GM19023 (cell line): ENCODE measurements at regions not wholly inside any gene's neighbourhood (a gene's known extent, or its start where the extent isn't known, plus 50 kb on each side); places are given as distances from the start of the nearest gene placed in this dataset.

Source experiments
- ATAC-seq: cut with Tn5 transposase; IDR thresholded peaks from one replicate; pipeline ENCODE4 v1.9.1; 2021; ENCODE audit warnings: mild to moderate bottlenecking, moderate library complexity; ENCODE audit not compliant: unreplicated experiment

DNA sequence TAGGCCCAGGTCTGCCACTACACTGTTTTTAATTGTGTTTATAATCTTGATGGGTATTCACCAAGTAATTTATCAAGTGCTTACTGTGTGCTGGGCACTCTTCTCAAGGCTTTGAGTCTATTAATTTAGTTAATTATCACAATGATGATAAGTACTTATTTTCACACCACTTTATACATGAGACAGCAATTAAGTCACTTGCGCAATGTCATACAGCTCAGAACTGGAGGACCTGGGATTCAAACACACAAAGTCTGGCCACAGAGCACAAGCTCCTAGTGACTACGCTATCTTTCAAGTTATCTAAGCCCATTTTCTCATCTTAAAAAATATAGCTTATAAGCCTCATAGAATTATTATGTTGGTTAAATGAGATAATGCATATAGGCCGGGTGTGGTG is 85.0 kb downstream of the LLPH start:
- ATAC-seq, result no peak

DNA sequence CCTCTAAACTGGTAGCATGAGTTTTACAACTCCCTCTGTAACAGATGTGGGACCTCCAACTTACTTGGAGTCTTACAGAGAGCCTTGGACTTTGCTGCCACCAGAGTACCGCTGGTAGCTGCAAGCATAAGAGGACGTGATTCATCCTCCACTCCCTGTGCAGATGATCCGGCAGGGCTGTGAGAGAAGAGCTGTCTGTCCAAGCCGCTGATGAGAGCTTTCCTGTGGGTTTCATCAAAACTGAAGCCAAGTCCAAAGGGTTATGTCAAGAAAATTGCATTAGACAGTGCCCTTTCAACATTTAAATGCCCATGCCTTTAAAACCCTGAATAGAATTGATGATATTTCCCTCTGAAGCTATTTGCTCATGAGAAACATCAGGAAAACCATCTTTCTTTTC is 85.8 kb downstream of the LLPH start:
- no peak for ATAC-seq

DNA sequence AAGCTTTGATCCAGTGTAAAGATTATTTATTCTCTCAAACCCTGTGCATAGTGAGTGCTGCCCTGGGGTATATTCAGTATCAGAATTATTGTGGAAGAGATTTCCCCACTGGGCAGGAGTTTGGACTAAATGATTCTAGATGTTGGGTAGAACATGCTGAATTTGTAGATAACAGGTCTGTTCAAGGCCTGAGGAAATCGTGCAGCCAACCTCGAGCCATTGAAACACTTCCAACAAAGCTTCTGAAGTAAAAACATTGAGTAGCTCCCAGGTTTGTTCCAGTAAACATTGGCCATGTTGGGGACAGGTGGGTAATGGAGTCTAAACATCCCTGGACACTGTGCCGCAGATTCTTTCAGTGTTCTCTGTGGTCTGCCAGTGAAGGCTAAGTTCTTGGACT is 87.5 kb downstream of the LLPH start:
- no peak for ATAC-seq

DNA sequence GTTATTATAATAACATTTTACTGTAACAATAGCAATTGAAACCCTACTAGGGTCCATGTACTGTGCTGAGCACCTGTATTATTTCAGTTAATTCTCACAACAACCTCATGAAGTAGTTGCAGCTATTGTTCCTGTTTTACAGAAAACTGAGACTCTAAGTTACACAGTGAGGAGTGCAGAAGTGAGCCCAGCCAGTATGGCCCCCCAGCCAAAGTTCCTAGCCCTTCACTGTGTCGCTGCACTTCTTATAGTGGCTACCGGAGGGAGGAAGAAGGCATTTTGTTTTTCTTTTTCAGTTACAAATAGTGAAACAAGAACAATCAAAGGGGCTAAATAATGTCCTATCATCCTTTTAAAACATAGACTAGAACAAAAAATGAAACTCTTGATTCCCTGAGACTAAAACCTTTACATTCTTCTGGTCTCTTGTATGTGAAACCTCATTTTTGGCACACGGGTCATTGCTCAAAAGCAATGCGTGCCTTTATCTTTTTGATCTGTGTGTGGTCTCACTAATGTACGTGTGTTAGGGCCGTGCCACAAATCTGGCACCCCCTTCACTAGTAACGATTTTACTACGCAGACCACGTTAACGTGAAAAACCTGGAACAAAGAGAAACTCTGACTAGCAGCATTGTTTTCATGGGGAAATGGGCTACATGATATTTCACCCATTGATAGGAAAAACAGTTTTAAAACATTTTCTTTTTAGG is 88.7 kb downstream of the LLPH start:
- no peak for ATAC-seq

DNA sequence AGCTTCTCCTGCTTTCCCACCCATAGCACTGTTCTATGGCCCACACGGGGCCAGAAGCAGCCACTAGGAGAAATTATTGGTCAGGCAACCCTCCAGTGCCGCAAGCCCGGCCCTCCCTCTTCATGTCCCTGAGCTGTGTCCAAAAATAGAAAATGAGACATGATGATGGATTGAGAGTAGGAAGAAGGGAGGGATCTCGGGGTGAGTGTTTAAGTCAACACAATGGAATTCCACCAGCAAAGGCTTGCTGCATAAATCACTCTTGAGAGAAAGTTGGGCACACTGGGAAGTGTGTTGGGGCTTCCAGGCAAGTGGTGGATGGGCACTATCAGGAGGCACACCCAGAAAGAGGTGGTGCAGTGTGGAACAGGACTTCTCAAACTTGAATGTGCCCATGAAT is 94.2 kb downstream of the LLPH start:
- ATAC-seq, result no peak

DNA sequence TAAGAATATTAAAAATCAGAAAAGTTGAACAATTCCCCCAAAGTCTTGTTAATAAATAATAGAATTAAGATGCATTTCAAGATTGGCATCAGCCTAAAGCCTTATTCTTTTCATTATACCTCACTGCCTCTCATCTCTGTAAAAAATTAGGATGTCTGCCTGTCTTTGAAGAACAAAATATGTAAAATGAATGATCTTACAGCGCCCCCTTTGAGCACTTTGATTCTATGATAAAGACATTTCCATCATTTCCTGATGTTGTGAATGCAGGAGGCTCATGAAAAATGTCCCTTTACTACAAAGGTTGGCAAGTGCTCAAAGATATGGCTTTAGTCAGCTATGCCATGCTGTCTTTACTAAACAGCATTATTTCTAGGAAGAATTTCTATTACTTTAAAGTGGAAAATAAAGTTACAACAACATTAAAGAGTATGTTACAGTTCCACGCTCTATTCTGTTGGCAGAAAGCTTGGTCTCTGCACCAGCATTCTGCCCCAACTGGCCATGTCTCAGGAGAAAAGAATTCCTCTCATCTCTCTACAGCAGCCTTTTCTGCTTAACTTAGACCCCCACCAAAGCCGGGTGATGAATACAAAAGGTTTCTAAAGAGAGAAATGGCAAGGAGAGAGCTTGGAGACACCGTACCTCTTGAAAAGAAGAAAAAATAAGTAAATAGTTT is 95.1 kb downstream of the LLPH start:
- no peak for ATAC-seq

DNA sequence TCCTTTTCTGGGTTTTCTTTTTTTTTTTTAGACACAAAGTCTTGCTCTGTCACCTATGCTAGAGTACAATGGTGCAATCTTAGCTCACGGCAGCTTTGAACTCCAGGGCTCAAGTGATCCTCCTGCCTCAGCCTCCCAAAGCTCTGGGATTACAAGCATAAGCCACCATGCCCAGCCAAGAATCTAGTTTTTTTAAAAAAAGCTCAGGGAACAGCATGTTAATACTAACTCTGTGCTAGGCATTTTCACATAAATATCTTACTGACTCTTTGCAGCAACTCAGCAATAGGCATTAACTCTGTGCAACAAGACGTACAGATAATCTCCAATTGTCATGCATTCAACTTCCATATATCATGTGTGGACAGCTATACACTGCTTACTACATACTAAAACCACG is 97.4 kb downstream of the LLPH start:
- no peak for ATAC-seq

DNA sequence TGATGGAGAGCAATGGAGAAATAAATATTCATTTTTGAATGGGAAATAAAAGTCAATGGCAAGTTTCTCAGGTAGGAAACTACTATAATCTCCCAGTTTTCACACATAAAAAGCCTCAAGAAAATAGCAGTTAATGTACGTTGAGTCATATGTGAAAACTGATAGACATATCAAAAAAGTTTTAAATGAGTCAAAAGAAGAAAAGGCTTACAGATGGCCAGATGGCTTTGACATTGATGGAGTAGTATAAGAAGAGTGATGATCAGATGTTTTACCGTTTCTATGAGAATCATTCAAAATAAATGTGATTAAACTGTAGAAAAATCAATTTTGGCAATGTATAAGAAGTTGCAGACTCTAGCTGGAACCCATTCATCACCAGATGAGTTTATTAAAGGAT is 97.8 kb downstream of the LLPH start:
- ATAC-seq, result no peak

DNA sequence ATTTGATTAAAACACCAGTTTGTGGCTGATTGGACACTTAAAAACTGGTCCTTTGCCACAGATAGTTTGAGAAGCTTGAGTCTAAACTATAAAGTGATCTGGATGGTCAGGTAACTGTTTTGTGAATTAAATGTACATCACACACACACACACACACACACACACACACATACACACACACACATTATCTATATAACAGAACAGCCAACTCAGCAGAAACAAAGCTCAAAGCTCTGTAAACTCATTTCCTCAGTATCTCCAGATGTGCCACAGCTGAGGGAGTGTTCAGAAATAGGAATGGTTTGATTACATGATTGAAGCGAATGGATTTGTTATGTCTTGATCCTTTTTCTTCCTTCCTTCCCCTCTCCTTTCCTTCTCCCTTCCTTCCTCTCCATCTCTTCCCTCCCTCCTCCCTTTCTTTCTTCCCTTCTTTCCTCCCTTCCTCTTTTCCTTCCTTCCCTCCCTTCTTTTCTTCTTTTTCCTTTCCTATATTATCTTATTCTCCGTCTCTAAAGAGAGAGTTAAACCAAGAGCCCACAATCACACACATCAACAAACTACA is 100.3 kb downstream of the LLPH start:
- no peak for ATAC-seq

DNA sequence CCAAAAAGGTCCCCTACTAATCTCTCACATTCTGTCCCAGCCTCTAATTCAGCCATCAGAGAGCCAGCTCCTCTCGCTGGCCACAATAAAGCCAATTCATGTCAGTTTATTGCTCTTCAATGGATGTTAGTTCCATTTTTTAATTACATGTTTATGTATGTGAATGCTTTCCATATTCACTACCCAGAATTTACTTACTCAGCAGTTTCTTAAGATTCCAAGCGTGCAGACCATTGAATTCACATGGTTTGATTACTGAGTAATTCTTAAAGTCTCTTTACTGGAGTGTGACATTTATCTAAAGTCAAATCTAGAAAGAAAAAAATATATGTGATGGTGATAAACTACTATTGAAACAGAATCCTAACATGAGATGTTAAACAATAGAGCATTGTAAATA is 102.2 kb downstream of the LLPH start:
- ATAC-seq, result no peak

DNA sequence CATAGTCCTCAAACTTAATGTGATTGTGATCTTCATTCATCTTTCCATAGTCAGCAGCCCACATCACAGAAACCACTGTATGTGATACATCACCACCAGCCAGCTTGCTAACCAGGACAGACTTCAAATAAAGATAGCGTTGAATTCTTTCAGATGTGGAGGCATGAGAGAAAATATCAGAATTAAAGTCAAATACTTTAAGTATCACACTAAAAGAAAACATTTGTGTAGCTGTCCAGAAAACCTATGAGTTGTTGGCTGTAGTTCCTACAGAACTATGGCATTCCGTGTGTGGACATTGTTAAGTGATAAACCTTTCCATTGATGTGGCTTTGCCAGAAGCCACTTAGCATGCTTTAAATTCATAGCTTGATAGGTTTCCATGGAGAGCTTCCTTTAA is 105.1 kb downstream of the LLPH start:
- no peak for ATAC-seq

DNA sequence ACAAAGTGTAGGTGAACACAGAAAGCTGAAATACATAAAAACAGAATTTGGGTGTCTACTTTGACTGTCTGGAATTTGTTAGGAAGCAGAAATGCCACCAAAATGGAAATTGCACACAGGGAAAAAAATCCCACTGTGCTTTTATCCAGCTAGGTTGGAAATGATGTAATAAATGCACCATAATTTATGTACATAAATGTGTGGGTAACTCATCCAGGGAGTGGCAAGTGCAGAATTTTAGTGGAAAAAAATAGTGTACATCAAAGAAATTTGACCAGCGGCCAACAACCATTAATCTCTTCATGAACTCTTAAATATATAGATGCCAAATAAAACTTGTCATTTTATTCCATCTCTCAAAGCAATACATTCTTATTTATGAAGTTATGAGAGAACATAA is 105.6 kb downstream of the LLPH start:
- ATAC-seq, result no peak

DNA sequence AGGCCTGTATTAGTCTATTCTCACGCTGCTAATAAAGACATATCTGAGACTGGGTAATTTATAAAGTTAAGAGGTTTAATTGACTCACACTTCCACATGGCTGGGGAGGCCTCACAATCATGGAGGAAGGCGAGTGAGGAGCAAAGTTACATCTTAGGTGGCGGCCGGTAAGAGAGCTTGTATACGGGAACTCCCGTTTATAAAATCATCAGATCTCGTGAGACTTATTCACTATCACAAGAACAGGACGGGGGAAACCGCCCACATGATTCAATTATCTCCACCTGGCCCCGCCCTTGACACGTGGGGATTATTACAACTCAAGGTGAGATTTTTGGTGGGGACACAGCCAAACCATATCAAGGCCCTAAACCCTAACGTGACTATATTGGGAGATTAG is 110.1 kb downstream of the LLPH start:
- no peak for ATAC-seq

DNA sequence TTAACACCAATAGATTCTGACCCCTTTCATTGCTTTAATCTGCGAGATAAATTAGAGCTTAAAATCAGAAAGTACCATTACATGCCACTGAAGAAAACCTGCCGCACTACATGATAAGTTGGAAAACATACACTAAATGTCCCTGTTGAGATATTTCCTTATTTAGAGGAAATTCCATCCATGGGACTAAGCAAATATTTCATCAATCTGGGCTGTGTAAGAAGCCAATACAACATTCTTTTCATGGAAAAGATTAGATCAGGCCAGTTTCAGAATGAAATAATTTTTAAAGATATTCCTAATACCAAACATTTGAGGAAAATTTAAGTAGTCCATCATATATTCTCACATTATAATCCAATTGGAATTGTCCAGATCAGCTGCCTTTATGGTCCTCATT is 112.8 kb downstream of the LLPH start:
- ATAC-seq, result no peak
